ENCODE measurements at regions not wholly inside any gene's neighbourhood (a gene's known extent, or its start where the extent isn't known, plus 50 kb on each side); places are given as distances from the start of the nearest gene placed in this dataset.

DNA sequence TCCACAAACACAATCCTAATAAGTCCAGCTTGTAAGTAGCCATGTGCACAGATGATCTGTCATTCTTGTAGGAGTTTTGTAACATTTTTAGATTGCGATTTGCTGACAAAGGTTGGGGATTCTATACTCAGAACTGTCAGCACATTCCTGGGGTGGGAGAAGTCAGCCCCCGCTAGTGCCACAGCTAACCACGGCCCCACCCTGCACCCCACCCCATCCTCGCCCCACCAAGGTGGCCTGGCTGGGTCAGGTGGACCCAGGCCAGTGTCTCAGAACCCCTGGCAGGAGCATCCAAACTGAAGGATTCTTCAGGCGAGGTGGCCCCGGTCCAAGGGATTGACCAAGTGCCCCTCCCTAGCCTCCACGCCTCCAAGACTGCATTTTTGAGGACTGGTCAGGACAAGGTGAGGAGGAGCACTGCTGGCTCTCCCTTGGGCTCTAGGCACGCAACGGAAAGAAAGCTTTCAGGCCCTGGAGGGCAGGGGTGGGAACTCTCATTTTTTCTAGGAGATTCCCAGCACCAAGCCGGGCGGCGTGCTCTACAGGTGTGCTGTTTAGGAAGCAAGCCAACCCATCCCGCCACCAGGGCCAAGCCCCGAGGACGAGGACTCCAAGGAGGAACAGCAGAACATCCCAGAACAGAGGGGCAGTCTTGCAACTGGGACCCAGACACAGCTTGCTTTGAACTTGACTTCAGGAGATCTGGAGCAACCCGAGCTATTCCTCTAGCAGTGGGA lies 172.8 kb downstream of the BCL11B start:
- TF ChIP-seq, protein P1, sequence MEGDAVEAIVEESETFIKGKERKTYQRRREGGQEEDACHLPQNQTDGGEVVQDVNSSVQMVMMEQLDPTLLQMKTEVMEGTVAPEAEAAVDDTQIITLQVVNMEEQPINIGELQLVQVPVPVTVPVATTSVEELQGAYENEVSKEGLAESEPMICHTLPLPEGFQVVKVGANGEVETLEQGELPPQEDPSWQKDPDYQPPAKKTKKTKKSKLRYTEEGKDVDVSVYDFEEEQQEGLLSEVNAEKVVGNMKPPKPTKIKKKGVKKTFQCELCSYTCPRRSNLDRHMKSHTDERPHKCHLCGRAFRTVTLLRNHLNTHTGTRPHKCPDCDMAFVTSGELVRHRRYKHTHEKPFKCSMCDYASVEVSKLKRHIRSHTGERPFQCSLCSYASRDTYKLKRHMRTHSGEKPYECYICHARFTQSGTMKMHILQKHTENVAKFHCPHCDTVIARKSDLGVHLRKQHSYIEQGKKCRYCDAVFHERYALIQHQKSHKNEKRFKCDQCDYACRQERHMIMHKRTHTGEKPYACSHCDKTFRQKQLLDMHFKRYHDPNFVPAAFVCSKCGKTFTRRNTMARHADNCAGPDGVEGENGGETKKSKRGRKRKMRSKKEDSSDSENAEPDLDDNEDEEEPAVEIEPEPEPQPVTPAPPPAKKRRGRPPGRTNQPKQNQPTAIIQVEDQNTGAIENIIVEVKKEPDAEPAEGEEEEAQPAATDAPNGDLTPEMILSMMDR (IDR thresholded peaks at IDR 0.05): no peak
- TF ChIP-seq, protein P2, sequence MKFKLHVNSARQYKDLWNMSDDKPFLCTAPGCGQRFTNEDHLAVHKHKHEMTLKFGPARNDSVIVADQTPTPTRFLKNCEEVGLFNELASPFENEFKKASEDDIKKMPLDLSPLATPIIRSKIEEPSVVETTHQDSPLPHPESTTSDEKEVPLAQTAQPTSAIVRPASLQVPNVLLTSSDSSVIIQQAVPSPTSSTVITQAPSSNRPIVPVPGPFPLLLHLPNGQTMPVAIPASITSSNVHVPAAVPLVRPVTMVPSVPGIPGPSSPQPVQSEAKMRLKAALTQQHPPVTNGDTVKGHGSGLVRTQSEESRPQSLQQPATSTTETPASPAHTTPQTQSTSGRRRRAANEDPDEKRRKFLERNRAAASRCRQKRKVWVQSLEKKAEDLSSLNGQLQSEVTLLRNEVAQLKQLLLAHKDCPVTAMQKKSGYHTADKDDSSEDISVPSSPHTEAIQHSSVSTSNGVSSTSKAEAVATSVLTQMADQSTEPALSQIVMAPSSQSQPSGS (CRISPR knock-in tag; IDR thresholded peaks at IDR 0.05; ENCODE audit: borderline replicate concordance, low read depth): no peak
- no peak for TF ChIP-seq SP1 (CRISPR knock-in tag; conservative IDR thresholded peaks at IDR 0.05)
- TF ChIP-seq, protein P3, sequence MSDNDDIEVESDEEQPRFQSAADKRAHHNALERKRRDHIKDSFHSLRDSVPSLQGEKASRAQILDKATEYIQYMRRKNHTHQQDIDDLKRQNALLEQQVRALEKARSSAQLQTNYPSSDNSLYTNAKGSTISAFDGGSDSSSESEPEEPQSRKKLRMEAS (CRISPR knock-in tag; IDR thresholded peaks at IDR 0.05): no peak
- TF ChIP-seq, protein P4, sequence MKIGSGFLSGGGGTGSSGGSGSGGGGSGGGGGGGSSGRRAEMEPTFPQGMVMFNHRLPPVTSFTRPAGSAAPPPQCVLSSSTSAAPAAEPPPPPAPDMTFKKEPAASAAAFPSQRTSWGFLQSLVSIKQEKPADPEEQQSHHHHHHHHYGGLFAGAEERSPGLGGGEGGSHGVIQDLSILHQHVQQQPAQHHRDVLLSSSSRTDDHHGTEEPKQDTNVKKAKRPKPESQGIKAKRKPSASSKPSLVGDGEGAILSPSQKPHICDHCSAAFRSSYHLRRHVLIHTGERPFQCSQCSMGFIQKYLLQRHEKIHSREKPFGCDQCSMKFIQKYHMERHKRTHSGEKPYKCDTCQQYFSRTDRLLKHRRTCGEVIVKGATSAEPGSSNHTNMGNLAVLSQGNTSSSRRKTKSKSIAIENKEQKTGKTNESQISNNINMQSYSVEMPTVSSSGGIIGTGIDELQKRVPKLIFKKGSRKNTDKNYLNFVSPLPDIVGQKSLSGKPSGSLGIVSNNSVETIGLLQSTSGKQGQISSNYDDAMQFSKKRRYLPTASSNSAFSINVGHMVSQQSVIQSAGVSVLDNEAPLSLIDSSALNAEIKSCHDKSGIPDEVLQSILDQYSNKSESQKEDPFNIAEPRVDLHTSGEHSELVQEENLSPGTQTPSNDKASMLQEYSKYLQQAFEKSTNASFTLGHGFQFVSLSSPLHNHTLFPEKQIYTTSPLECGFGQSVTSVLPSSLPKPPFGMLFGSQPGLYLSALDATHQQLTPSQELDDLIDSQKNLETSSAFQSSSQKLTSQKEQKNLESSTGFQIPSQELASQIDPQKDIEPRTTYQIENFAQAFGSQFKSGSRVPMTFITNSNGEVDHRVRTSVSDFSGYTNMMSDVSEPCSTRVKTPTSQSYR (CRISPR knock-in tag; IDR thresholded peaks at IDR 0.05): no peak
- no peak for TF ChIP-seq RELA (CRISPR knock-in tag; IDR thresholded peaks at IDR 0.05; ENCODE audit: borderline replicate concordance)

All from WTC11 (cell line).